ENCODE measurements at regions not wholly inside any gene's neighbourhood (a gene's known extent, or its start where the extent isn't known, plus 50 kb on each side); places are given as distances from the start of the nearest gene placed in this dataset.

- DNase-seq: no peak
These were observed 238.4 kb downstream of the PLPP3 start for GRCh38 chr1:56340977-56341376.

GRCh38 chr1:56339786-56340465 is 239.4 kb downstream of the PLPP3 start:
- no peak for DNase-seq

DNA sequence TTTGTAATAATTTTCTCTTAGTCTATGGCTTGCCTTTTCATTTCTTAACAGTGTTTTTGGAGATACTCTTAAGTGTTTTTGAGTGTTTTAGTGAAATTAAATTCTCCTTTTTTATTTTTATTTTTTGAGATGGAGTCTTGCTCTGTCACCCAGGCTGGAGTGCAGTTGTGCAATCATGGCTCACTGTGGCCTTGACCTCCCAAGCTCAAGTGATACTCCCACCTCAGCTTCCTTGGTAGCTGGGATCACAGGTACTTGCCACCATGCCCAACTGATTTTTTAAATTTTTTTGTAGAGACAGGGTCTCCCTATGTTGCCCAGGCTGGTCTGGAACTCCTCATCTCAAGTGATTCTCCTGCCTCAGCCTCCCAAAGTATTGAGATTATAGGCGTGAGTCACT is 240.3 kb downstream of the PLPP3 start:
- no peak for DNase-seq

- DNase-seq: no peak
These were observed 242.4 kb downstream of the PLPP3 start for GRCh38 chr1:56336982-56337381.

DNA sequence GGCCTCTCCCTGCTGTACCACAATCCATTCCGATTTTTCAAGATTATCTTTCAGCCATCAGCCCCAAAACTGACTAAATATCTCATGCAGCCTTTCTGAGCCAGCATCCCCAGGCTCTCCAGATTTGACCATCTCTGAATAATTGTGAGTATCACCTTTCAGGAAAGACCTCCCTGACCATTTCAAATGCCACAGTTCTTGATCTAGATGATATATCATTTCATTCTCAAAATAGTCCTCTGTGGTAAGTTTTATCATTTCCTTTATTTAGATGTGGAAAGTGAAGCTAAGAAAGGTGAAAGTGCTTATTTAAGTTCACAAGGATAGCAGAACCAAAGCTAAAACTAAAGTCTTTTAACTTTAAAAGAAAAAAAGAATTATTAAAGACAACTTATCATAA is 244.0 kb downstream of the PLPP3 start:
- DNase-seq: no peak

DNA sequence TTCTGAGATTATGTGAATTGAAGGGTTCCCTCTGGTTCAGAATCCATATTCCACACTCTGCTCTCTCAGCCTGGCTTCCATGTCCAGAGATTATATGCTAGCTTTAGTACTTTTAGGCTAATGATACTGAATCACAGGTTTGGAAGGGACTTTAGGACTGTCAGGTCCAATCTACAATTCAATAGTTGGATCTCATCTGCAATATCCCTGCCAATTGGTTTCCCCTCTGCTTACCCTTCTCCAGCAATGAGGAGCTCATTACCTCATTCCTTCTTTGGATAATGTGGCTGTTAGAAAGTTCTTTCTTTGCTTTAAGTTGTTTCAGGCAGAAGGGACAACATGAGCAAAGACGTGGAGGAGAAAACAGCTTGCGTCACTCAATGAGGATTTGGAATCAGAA is 245.3 kb downstream of the PLPP3 start:
- DNase-seq: no peak

- no peak for DNase-seq
These were observed 245.9 kb downstream of the PLPP3 start for GRCh38 chr1:56333461-56333860.

GRCh38 chr1:56331892-56332567 is 247.3 kb downstream of the PLPP3 start:
- no peak for DNase-seq

GRCh38 chr1:56331207-56331891 is 248.0 kb downstream of the PLPP3 start:
- DNase-seq: no peak

- DNase-seq: no peak
These were observed 248.9 kb downstream of the PLPP3 start for GRCh38 chr1:56330391-56331026.

DNA sequence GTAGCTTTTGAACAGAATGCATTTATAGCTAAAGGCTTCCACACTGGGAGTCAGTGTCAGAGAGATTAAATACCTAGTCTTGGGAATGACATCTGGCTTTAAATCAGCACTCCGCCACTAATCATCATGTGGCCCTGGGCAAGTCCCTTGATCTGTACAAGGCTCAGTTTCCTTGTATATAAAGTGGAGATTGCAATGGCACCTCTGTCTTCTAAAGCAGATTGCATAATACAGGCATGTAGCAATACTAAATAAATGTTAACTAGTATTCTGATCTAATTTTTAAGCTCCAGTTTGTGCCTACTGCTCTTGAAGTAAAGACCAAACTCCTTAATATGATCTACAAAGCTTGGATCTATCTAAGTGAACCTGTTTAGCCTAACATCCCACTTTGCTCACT is 249.4 kb downstream of the PLPP3 start:
- no peak for DNase-seq

DNA sequence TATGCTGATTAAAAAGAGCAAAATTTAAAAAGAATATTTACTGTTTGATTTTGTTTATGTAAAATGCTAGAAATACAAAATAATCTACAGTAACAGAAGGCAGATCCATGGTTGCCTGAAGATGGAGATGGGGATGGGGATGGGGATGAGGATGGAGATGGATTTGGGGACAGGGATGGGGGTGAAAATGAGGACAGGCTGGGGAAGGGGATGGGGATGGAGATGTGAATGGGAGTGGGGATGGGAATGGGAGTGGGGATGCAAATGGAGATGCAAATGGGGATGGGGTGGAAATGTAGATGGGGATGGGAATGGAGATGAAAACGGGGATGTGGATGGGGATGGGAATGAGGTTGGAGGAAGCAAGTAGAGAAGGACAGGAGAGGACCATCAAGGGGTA is 252.2 kb downstream of the PLPP3 start:
- peak; percentile 18 for DNase-seq

GRCh38 chr1:56326056-56326455 is 253.3 kb downstream of the PLPP3 start:
- DNase-seq: no peak

- DNase-seq: no peak
These were observed 254.9 kb downstream of the PLPP3 start for GRCh38 chr1:56324504-56324903.

GRCh38 chr1:56322211-56322610 is 257.2 kb downstream of the PLPP3 start:
- DNase-seq: no peak

GRCh38 chr1:56321150-56321490 is 258.2 kb downstream of the PLPP3 start:
- DNase-seq: no peak

GRCh38 chr1:56320464-56321149 is 258.8 kb downstream of the PLPP3 start:
- no peak for DNase-seq

DNA sequence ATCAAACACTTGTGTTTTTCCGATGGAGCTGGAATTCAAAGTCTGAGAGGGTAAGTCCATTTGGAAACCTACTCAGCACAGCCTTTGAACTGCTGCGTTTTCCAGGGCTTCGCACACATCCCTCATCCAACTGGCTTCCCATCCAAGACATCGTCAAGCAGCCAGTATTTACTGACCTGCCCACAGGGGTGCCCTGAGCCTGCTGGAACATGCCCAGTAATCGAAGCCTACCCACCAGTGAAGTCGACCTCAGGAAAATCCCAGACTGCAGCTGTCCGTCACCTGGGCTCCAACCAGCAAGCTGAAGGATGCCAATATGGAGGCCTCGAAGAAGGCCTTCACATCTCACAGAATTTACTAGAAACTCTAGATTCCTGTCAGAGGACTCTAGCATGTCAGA is 261.6 kb downstream of the PLPP3 start:
- no peak for DNase-seq

DNA sequence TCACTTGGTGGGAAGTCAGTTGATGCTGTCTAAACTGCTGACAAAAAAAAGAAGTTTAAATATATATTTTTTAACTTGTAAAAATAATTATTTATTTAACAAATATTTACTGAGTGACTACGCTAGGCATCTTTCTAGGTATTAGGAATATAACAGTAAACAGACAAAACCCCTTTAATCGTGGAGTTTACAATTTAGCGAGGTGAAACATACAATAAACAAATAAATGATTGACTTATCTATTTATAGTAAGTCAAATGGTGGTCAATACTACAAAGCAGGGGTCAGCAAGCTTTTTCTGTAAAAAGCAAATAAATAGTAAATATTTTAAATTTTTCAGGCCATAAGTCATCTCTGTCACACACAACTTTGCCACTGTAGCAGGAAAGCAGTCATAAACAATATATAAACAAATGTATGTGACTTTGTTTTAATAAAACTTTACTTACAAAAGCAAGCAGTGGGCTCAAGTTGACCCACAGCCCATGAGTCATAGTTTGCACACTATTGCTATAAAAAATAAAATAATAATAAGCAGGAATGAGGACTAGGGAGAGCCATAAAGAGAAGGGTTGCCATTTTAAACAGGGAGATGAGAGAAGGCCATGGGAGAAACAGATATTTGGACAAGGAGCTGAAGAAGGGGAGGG is 263.9 kb downstream of the PLPP3 start:
- DNase-seq: no peak

DNA sequence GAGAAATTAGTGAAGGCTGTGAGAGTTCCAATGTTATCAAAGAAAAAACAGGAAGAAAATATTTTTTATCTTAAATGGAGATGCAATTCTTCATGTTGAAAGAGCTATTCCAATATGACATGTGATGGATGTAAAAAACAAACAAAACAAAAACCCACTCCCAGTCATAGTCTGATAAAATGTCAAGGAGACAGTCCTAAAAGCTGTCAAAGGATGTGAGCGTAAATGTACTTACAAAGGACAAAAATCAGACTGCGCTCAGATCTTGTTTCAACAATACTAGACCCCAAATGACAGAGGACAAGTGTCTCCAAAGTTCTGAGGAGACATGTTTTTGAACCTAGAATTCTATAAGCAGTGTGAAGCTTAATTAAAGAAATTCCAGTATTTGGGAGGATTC is 265.8 kb downstream of the PLPP3 start:
- DNase-seq: no peak

- no peak for DNase-seq
These were observed 267.6 kb downstream of the PLPP3 start for GRCh38 chr1:56311766-56312165.

DNA sequence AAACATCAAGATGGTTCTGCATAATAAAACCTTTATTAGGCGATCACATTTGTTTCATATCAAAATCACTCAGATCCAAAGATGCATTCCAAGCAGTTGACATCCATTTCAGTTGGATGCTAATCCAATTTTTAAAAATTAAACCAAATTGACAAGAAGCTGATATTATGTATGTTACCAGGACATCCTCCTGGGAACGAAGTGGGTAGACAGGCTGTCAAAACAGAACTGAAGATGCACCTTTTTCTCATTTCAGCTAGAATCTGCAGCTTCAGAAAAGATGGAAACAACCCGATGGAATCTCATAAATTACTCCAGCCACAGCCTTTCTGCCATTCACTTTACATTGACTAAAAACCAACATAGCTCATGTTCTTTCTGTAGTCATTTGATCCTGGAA is 268.4 kb downstream of the PLPP3 start:
- no peak for DNase-seq

- DNase-seq: no peak
These were observed 270.3 kb downstream of the PLPP3 start for GRCh38 chr1:56309065-56309464.
